ENCODE measurements at regions not wholly inside any gene's neighbourhood (a gene's known extent, or its start where the extent isn't known, plus 50 kb on each side); places are given as distances from the start of the nearest gene placed in this dataset.

GRCh38 chrX:107502316-107502715 lies 52.9 kb downstream of the FRMPD3 start:
- TF ChIP-seq CTCF (IDR thresholded peaks at IDR 0.05; ENCODE audit: low read length) (no peak), EZH2 (IDR thresholded peaks at IDR 0.05; ENCODE audit: borderline replicate concordance, low read length) (no peak)
- H3K9me3 ChIP-seq (ENCODE audit: low read length), result no peaks in the 10 kb centered on the region
- H2AFZ ChIP-seq (ENCODE audit: low read length), result no peak overlapping the region
- no peaks in the 10 kb centered on the region for H4K20me1 ChIP-seq (ENCODE audit: insufficient read depth, low read length)
- H3K4me1 ChIP-seq (ENCODE audit: insufficient read depth, low read length, severe bottlenecking), result no peaks in the 10 kb centered on the region
- no peaks in the 10 kb centered on the region for H3K9me2 ChIP-seq (ENCODE audit: low read depth, low read length)
- H3K36me3 ChIP-seq (ENCODE audit: insufficient read depth, low read length), result no peaks in the 10 kb centered on the region
- H3K27ac ChIP-seq (ENCODE audit: low read depth, low read length, poor library complexity, severe bottlenecking), result no peak overlapping the region
- no peak overlapping the region for H3K4me2 ChIP-seq (ENCODE audit: low read length)
- H3K79me2 ChIP-seq (ENCODE audit: insufficient read depth, low read length), result no peaks in the 10 kb centered on the region
- no peak overlapping the region for H3K4me3 ChIP-seq (ENCODE audit: low read depth, low read length, poor library complexity, severe bottlenecking)
- no peaks in the 10 kb centered on the region for H3F3A ChIP-seq (ENCODE audit: insufficient read depth, low read length)
- H3K27me3 ChIP-seq (ENCODE audit: insufficient read depth, low read length), result no peaks in the 10 kb centered on the region
- no peak overlapping the region for H3K9ac ChIP-seq (ENCODE audit: low read length)

GRCh38 chrX:107504006-107504405 lies 54.6 kb downstream of the FRMPD3 start:
- Histone ChIP-seq H3K27ac (ENCODE audit: low read depth, low read length, poor library complexity, severe bottlenecking) (no peak overlapping the region), H2AFZ (ENCODE audit: low read length) (no peak overlapping the region), H3F3A (ENCODE audit: insufficient read depth, low read length) (no peaks in the 10 kb centered on the region), H4K20me1 (ENCODE audit: insufficient read depth, low read length) (no peaks in the 10 kb centered on the region), H3K36me3 (ENCODE audit: insufficient read depth, low read length) (no peaks in the 10 kb centered on the region), H3K4me1 (ENCODE audit: insufficient read depth, low read length, severe bottlenecking) (no peaks in the 10 kb centered on the region), H3K79me2 (ENCODE audit: insufficient read depth, low read length) (no peaks in the 10 kb centered on the region), H3K27me3 (ENCODE audit: insufficient read depth, low read length) (no peaks in the 10 kb centered on the region), H3K9ac (ENCODE audit: low read length) (no peak overlapping the region), H3K9me2 (ENCODE audit: low read depth, low read length) (no peaks in the 10 kb centered on the region), H3K4me2 (ENCODE audit: low read length) (no peak overlapping the region), H3K9me3 (ENCODE audit: low read length) (no peaks in the 10 kb centered on the region), H3K4me3 (ENCODE audit: low read depth, low read length, poor library complexity, severe bottlenecking) (no peak overlapping the region)
- no peak for TF ChIP-seq CTCF (IDR thresholded peaks at IDR 0.05; ENCODE audit: low read length)
- TF ChIP-seq EZH2 (IDR thresholded peaks at IDR 0.05; ENCODE audit: borderline replicate concordance, low read length), result no peak

- no peak overlapping the region for H2AFZ ChIP-seq (ENCODE audit: low read length)
- H4K20me1 ChIP-seq (ENCODE audit: insufficient read depth, low read length), result no peaks in the 10 kb centered on the region
- H3K27ac ChIP-seq (ENCODE audit: low read depth, low read length, poor library complexity, severe bottlenecking), result no peak overlapping the region
- no peak overlapping the region for H3K4me3 ChIP-seq (ENCODE audit: low read depth, low read length, poor library complexity, severe bottlenecking)
- H3K4me2 ChIP-seq (ENCODE audit: low read length), result no peak overlapping the region
- no peak overlapping the region for H3K9ac ChIP-seq (ENCODE audit: low read length)
- no peaks in the 10 kb centered on the region for H3K27me3 ChIP-seq (ENCODE audit: insufficient read depth, low read length)
- H3K9me3 ChIP-seq (ENCODE audit: low read length), result no peaks in the 10 kb centered on the region
- no peaks in the 10 kb centered on the region for H3K36me3 ChIP-seq (ENCODE audit: insufficient read depth, low read length)
- no peaks in the 10 kb centered on the region for H3K79me2 ChIP-seq (ENCODE audit: insufficient read depth, low read length)
- H3K9me2 ChIP-seq (ENCODE audit: low read depth, low read length), result no peaks in the 10 kb centered on the region
- no peak for TF ChIP-seq EZH2 (IDR thresholded peaks at IDR 0.05; ENCODE audit: borderline replicate concordance, low read length)
- TF ChIP-seq CTCF (IDR thresholded peaks at IDR 0.05; ENCODE audit: low read length), result no peak
- no peaks in the 10 kb centered on the region for H3F3A ChIP-seq (ENCODE audit: insufficient read depth, low read length)
- H3K4me1 ChIP-seq (ENCODE audit: insufficient read depth, low read length, severe bottlenecking), result no peaks in the 10 kb centered on the region
These were observed 55.8 kb downstream of the FRMPD3 start for GRCh38 chrX:107505223-107505622.

Data from OCI-LY1 (cell line).